H1 (cell line): ENCODE measurements at regions not wholly inside any gene's neighbourhood (a gene's known extent, or its start where the extent isn't known, plus 50 kb on each side); places are given as distances from the start of the nearest gene placed in this dataset.

Source experiments
- CTCF ChIA-PET: fragments of 300-600 bp; sonication (Branson Sonifier 250); formaldehyde crosslinking; loops from one replicate; lab custom pipeline; 2021; ENCODE audit not compliant: partially characterized antibody; lab: Charles Lee
- POLR2A ChIA-PET: fragments of 300-600 bp; sonication (Branson Sonifier 250); formaldehyde crosslinking; loops from one replicate; lab custom pipeline; 2021; ENCODE audit warnings: inconsistent platforms; ENCODE audit not compliant: partially characterized antibody; lab: Charles Lee
- DNase-seq, 2 experiments: peaks; one replicate each; pipeline versions ENCODE4 v3.0.0 to v3.0.0-alpha.2; 2010 to 2022; ENCODE audit warnings: low spot score in 2 of 2, low read depth in 1 of 2, mixed read lengths in 1 of 2
- FAIRE-seq: peaks from 2 replicates; lab custom pipeline; 2011; peaks lifted over from hg19 to GRCh38; lab: Jason Lieb, UNC
- H2AFZ ChIP-seq: 2 replicates; pipeline ENCODE4 v1.8.1; 2012; ENCODE audit warnings: low read length, inconsistent platforms
- H2AK5ac ChIP-seq: 2 replicates; pipeline ENCODE4 v1.6.1; 2013; ENCODE audit warnings: low read depth, low read length
- H2BK120ac ChIP-seq: replicated peaks from 2 replicates; pipeline ENCODE3; 2013; ENCODE audit warnings: low read depth, low read length, inconsistent platforms
- H2BK12ac ChIP-seq: 2 replicates; pipeline ENCODE4 v1.6.1; 2013; ENCODE audit warnings: low read depth, low read length
- H2BK15ac ChIP-seq: 2 replicates; pipeline ENCODE4 v1.6.1; 2013; ENCODE audit warnings: low read length
- H2BK20ac ChIP-seq: 2 replicates; pipeline ENCODE4 v1.6.1; 2013; ENCODE audit warnings: low read length
- H2BK5ac ChIP-seq: 2 replicates; pipeline ENCODE4 v1.6.1; 2013; ENCODE audit warnings: low read depth, low read length
- H3K14ac ChIP-seq: 2 replicates; pipeline ENCODE4 v1.6.1; 2013; ENCODE audit warnings: inconsistent platforms; ENCODE audit not compliant: insufficient read length
- H3K18ac ChIP-seq: 2 replicates; pipeline ENCODE4 v1.6.1; 2013; ENCODE audit warnings: low read length; ENCODE audit errors: extremely low read depth
- H3K23ac ChIP-seq: 2 replicates; pipeline ENCODE4 v1.6.1; 2013; ENCODE audit warnings: inconsistent platforms; ENCODE audit not compliant: insufficient read length
- H3K23me2 ChIP-seq: 2 replicates; pipeline ENCODE4 v1.6.1; 2013; ENCODE audit warnings: low read depth, low read length
- H3K27ac ChIP-seq: 2 replicates; pipeline ENCODE4 v1.6.1; 2011; ENCODE audit warnings: low read depth, low read length, inconsistent platforms
- H3K27me3 ChIP-seq, 4 experiments: replicated peaks in 1 of 4; 1 replicate in 1 of 4; 2 replicates in 3 of 4; pipeline versions ENCODE4 v1.6.1 to v1.8.1; 2011 to 2013; ENCODE audit warnings: low read length in 3 of 4, mild to moderate bottlenecking in 3 of 4, inconsistent platforms in 2 of 4, mixed read lengths in 2 of 4, moderate library complexity in 1 of 4; ENCODE audit not compliant: control insufficient read depth in 3 of 4, insufficient read depth in 3 of 4; ENCODE audit errors: extremely low read depth in 1 of 4
- H3K36me3 ChIP-seq, 4 experiments: 2 replicates each; pipeline versions ENCODE4 v1.6.1 to v1.8.1; 2011 to 2013; ENCODE audit warnings: mild to moderate bottlenecking in 4 of 4, low read length in 3 of 4, moderate library complexity in 2 of 4, control low read depth in 1 of 4, inconsistent platforms in 1 of 4; ENCODE audit not compliant: insufficient read depth in 4 of 4, control insufficient read depth in 2 of 4
- H3K4ac ChIP-seq: replicated peaks from 2 replicates; pipeline ENCODE3; 2013; ENCODE audit warnings: low read length, low read depth, mixed read lengths, inconsistent platforms; ENCODE audit not compliant: insufficient read length
- H3K4me1 ChIP-seq, 4 experiments: replicated peaks in 1 of 4; 1 replicate in 1 of 4; 2 replicates in 3 of 4; pipeline versions ENCODE4 v1.6.1 to v1.8.1; 2011 to 2013; ENCODE audit warnings: low read length in 3 of 4, inconsistent platforms in 2 of 4, mixed read lengths in 1 of 4; ENCODE audit not compliant: insufficient read depth in 4 of 4, control insufficient read depth in 3 of 4
- H3K4me2 ChIP-seq, 2 experiments: 2 replicates each; pipeline versions ENCODE4 v1.6.1 to v1.8.1; 2011 to 2013; ENCODE audit warnings: low read depth in 2 of 2, low read length in 2 of 2, control low read depth in 1 of 2, inconsistent platforms in 1 of 2, mild to moderate bottlenecking in 1 of 2; ENCODE audit not compliant: insufficient read depth in 1 of 2
- H3K4me3 ChIP-seq, 4 experiments: fragments of 200-600, 300-600 bp in 1 of 4; sonication (generic), shearing (Covaris generic), sonication (Bioruptor Twin) in 1 of 4; 2 replicates each; pipeline versions ENCODE4 v1.5.1 to v1.8.1; 2011 to 2016; ENCODE audit warnings: low read length in 4 of 4, low read depth in 3 of 4, control low read depth in 2 of 4, inconsistent platforms in 2 of 4, mild to moderate bottlenecking in 2 of 4, mixed read lengths in 1 of 4, moderate library complexity in 1 of 4; ENCODE audit not compliant: insufficient read depth in 2 of 4; ENCODE audit errors: extremely low read depth in 1 of 4
- H3K56ac ChIP-seq: replicated peaks from 2 replicates; pipeline ENCODE3; 2013; ENCODE audit warnings: low read depth, mild to moderate bottlenecking, mixed read lengths, low read length, inconsistent platforms; ENCODE audit not compliant: insufficient read length
- H3K79me1 ChIP-seq: 2 replicates; pipeline ENCODE4 v1.6.1; 2013; ENCODE audit warnings: low read depth, low read length, control low read depth
- H3K79me2 ChIP-seq, 2 experiments: 2 replicates each; pipeline versions ENCODE4 v1.6.1 to v1.8.1; 2012 to 2013; ENCODE audit warnings: low read length in 2 of 2, mild to moderate bottlenecking in 2 of 2, inconsistent platforms in 1 of 2; ENCODE audit not compliant: insufficient read depth in 2 of 2, control insufficient read depth in 1 of 2
- H3K9ac ChIP-seq, 4 experiments: replicated peaks in 1 of 4; 1 replicate in 1 of 4; 2 replicates in 3 of 4; pipeline versions ENCODE4 v1.6.1 to v1.8.1; 2011 to 2013; ENCODE audit warnings: low read depth in 3 of 4, low read length in 3 of 4, control low read depth in 2 of 4, mild to moderate bottlenecking in 2 of 4, moderate library complexity in 2 of 4, inconsistent platforms in 1 of 4; ENCODE audit errors: extremely low read depth in 1 of 4
- H3K9me3 ChIP-seq, 2 experiments: 2 replicates each; pipeline versions ENCODE4 v1.6.1 to v1.8.1; 2012 to 2013; ENCODE audit warnings: mild to moderate bottlenecking in 2 of 2, moderate library complexity in 2 of 2, control low read depth in 1 of 2, inconsistent platforms in 1 of 2, low read depth in 1 of 2, low read length in 1 of 2, mixed read lengths in 1 of 2; ENCODE audit not compliant: insufficient read depth in 2 of 2
- H4K20me1 ChIP-seq, 2 experiments: replicated peaks in 1 of 2; 2 replicates each; pipeline versions ENCODE3 to v1.8.1; 2011 to 2013; ENCODE audit warnings: inconsistent platforms in 2 of 2, low read length in 2 of 2, mild to moderate bottlenecking in 1 of 2; ENCODE audit not compliant: insufficient read depth in 2 of 2, control insufficient read depth in 1 of 2
- H4K5ac ChIP-seq: 2 replicates; pipeline ENCODE4 v1.6.1; 2013; ENCODE audit warnings: low read length, low read depth, mixed read lengths, inconsistent platforms; ENCODE audit not compliant: insufficient read length
- H4K8ac ChIP-seq: 2 replicates; pipeline ENCODE4 v1.8.0; 2013; ENCODE audit warnings: mild to moderate bottlenecking, moderate library complexity, low read length, inconsistent platforms; ENCODE audit not compliant: insufficient read depth; ENCODE audit errors: extremely low read depth
- H4K91ac ChIP-seq: replicated peaks from 2 replicates; pipeline ENCODE3; 2013; ENCODE audit warnings: low read length, mixed read lengths, inconsistent platforms; ENCODE audit not compliant: insufficient read length
- ASH2L ChIP-seq: fragments of 200-600, 300-600 bp; sonication (generic); IDR thresholded peaks from one replicate; pipeline ENCODE4 v1.7.1; 2017; ENCODE audit warnings: low read length
- ATF2 ChIP-seq: IDR thresholded peaks from 2 replicates; pipeline ENCODE4 v1.6.1; 2012; ENCODE audit warnings: low read length, inconsistent platforms
- EP300 ChIP-seq, 2 experiments: IDR thresholded peaks; 1 replicate in 1 of 2; 2 replicates in 1 of 2; pipeline ENCODE4 v1.6.1; 2011 to 2012; ENCODE audit warnings: low read depth in 2 of 2, low read length in 2 of 2, mild to moderate bottlenecking in 2 of 2, borderline replicate concordance in 1 of 2, inconsistent platforms in 1 of 2, moderate library complexity in 1 of 2
- EZH2 ChIP-seq: fragments of 200-600 bp; sonication (generic); IDR thresholded peaks from 2 replicates; pipeline ENCODE4 v1.7.1; 2012; ENCODE audit warnings: low read depth, mild to moderate bottlenecking, moderate library complexity, low read length, inconsistent platforms; ENCODE audit not compliant: severe bottlenecking
- FOSL1 ChIP-seq: IDR thresholded peaks from 2 replicates; pipeline ENCODE4 v1.6.1; 2011; ENCODE audit warnings: mild to moderate bottlenecking, low read depth, low read length, moderate library complexity; ENCODE audit not compliant: insufficient read depth
- RXRA ChIP-seq: IDR thresholded peaks from 2 replicates; pipeline ENCODE4 v1.6.1; 2011; ENCODE audit warnings: low read depth, mild to moderate bottlenecking, low read length, moderate library complexity; ENCODE audit not compliant: insufficient read depth
- TCF12 ChIP-seq: IDR thresholded peaks from 2 replicates; pipeline ENCODE4 v1.6.1; 2011; ENCODE audit warnings: low read depth, mild to moderate bottlenecking, low read length
- TEAD4 ChIP-seq: IDR thresholded peaks from 2 replicates; pipeline ENCODE4 v1.6.1; 2012; ENCODE audit warnings: low read depth, low read length, inconsistent platforms, mixed read lengths
- YY1 ChIP-seq: IDR thresholded peaks from 2 replicates; pipeline ENCODE4 v1.6.1; 2011; ENCODE audit warnings: low read depth, mild to moderate bottlenecking, low read length
- WGBS, 2 experiments: shearing (Covaris generic) in 1 of 2; methylation state at CpG; one replicate each; pipeline versions ENCODE4 v1.1.6 to v1.1.7; 2013 to 2015; ENCODE audit warnings: low lambda C conversion rate in 2 of 2, mixed read lengths in 2 of 2, inconsistent platforms in 1 of 2, low coverage in 1 of 2, missing lambda C conversion rate in 1 of 2; ENCODE audit not compliant: insufficient replicate concordance in 2 of 2, insufficient coverage in 1 of 2, insufficient read length in 1 of 2; ENCODE audit errors: extremely low coverage in 1 of 2, missing lambda C conversion rate in 1 of 2; 5-methylcytosine and 5-hydroxymethylcytosine counted together
- TF ChIP-seq, protein P1 (sequence below), 3 experiments: IDR thresholded peaks; 1 replicate in 2 of 3; 2 replicates in 1 of 3; pipeline versions ENCODE4 v1.5.1 to v1.6.1; 2011; ENCODE audit warnings: low read length in 3 of 3, mild to moderate bottlenecking in 3 of 3, inconsistent platforms in 2 of 3, low read depth in 1 of 3, moderate library complexity in 1 of 3; ENCODE audit not compliant: insufficient read depth in 1 of 3; ENCODE audit errors: control extremely low read depth in 1 of 3

- Histone ChIP-seq H3K14ac (no peak overlapping the region), H2BK120ac (no peak overlapping the region), H3K9ac (no peak overlapping the region), H3K4me1 (no peaks in the 10 kb centered on the region; a peak in 1 of 7 replicates), H3K79me2 (no peaks in the 10 kb centered on the region), H2AFZ (no peak overlapping the region), H3K4ac (no peak overlapping the region), H3K18ac (no peak overlapping the region), H3K4me3 (no peak overlapping the region), H3K56ac (no peak overlapping the region), H3K23me2 (no peaks in the 10 kb centered on the region), H2BK20ac (no peak overlapping the region), H4K91ac (no peak overlapping the region), H2BK5ac (no peak overlapping the region), H2BK15ac (no peak overlapping the region), H4K8ac (no peak overlapping the region), H4K20me1 (no peaks in the 10 kb centered on the region), H3K27ac (no peak overlapping the region), H3K4me2 (no peak overlapping the region), H3K27me3 (no peaks in the 10 kb centered on the region), H3K79me1 (no peaks in the 10 kb centered on the region), H3K9me3 (0 out of 4 replicates have a peak, but pooled peaks cover 0 to 4% of the 10 kb centered on the region in 2 experiments), H2BK12ac (no peak overlapping the region), H4K5ac (no peak overlapping the region), H3K36me3 (no peaks in the 10 kb centered on the region; a peak in 1 of 8 replicates), H3K23ac (no peak overlapping the region), H2AK5ac (no peak overlapping the region)
- CTCF ChIA-PET, result interaction anchor here (0.7 kb wide), 1 partner anchor 1839 kb away, joined by 3 read pairs; no protein-coding TSS in a partner anchor
- FAIRE-seq (no peak), DNase-seq (no peak)
- POLR2A ChIA-PET, result interaction anchor here (1.2 kb wide), 1 partner anchor 34 kb away, joined by 4 read pairs; no protein-coding TSS in a partner anchor
- 92% methylated on average over 1 of the region's 1 CpG; no CpG with 5 or more reads in 1 of the 2 experiments for WGBS, 2 experiments
- no peak for TF ChIP-seq TEAD4
- no peak for TF ChIP-seq EP300 (IDR thresholded peaks at IDR 0.05; ENCODE audit: borderline replicate concordance in 1 of 2, low read depth in 2 of 2, low read length in 2 of 2)
- no peak for TF ChIP-seq ATF2
- no peak for TF ChIP-seq RXRA
- TF ChIP-seq YY1, result no peak
- no peak for TF ChIP-seq FOSL1
- no peak for TF ChIP-seq TCF12
- TF ChIP-seq, protein P1, sequence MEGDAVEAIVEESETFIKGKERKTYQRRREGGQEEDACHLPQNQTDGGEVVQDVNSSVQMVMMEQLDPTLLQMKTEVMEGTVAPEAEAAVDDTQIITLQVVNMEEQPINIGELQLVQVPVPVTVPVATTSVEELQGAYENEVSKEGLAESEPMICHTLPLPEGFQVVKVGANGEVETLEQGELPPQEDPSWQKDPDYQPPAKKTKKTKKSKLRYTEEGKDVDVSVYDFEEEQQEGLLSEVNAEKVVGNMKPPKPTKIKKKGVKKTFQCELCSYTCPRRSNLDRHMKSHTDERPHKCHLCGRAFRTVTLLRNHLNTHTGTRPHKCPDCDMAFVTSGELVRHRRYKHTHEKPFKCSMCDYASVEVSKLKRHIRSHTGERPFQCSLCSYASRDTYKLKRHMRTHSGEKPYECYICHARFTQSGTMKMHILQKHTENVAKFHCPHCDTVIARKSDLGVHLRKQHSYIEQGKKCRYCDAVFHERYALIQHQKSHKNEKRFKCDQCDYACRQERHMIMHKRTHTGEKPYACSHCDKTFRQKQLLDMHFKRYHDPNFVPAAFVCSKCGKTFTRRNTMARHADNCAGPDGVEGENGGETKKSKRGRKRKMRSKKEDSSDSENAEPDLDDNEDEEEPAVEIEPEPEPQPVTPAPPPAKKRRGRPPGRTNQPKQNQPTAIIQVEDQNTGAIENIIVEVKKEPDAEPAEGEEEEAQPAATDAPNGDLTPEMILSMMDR (IDR thresholded peaks at IDR 0.05; ENCODE audit: control extremely low read depth in 1 of 3, insufficient read depth in 1 of 3, low read depth in 1 of 3, low read length in 3 of 3), result no peak
- no peak for TF ChIP-seq EZH2
- no peak for TF ChIP-seq ASH2L
Measured at GRCh38 chr6:164356814-164357213, 942.3 kb downstream of the QKI start.
